ENCODE measurements at regions not wholly inside any gene's neighbourhood (a gene's known extent, or its start where the extent isn't known, plus 50 kb on each side); places are given as distances from the start of the nearest gene placed in this dataset.

DNA sequence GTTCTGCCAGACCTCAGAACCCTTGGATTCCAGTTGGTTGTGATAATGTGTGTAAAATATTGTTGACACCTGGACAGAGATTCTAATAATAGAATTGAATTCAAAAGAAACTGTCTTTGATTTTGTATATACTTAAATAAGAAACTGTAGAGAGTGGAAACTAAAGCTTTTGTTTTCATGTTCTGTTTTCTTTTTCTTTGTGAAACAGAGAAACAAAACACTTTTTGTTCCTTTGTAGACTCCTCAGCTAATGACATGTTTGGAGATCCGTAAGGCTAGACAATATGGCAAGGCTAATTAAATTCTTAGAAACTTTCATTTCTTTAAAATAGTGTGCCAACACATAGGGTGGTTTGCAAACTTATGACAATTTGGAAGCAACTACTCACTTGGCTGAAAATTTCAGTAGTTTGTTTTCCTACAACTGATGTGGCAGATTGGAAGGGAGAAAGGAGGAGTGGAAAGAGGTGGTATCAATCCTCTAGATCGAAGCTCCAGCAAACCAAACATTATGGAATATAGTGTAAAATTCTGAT is 90.9 kb upstream of the FAT1 start:
- TF ChIP-seq EZH2phosphoT487 (IDR thresholded peaks at IDR 0.05; ENCODE audit: low read depth, severe bottlenecking, unreplicated experiment) (no peak), EZH2 (IDR thresholded peaks at IDR 0.05; ENCODE audit: borderline replicate concordance) (no peak)
- TF ChIP-seq, protein P1, sequence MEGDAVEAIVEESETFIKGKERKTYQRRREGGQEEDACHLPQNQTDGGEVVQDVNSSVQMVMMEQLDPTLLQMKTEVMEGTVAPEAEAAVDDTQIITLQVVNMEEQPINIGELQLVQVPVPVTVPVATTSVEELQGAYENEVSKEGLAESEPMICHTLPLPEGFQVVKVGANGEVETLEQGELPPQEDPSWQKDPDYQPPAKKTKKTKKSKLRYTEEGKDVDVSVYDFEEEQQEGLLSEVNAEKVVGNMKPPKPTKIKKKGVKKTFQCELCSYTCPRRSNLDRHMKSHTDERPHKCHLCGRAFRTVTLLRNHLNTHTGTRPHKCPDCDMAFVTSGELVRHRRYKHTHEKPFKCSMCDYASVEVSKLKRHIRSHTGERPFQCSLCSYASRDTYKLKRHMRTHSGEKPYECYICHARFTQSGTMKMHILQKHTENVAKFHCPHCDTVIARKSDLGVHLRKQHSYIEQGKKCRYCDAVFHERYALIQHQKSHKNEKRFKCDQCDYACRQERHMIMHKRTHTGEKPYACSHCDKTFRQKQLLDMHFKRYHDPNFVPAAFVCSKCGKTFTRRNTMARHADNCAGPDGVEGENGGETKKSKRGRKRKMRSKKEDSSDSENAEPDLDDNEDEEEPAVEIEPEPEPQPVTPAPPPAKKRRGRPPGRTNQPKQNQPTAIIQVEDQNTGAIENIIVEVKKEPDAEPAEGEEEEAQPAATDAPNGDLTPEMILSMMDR (IDR thresholded peaks at IDR 0.05; ENCODE audit: poor library complexity), result no peak

Data from hepatocyte (in vitro differentiated cells).